ENCODE measurements at regions not wholly inside any gene's neighbourhood (a gene's known extent, or its start where the extent isn't known, plus 50 kb on each side); places are given as distances from the start of the nearest gene placed in this dataset.

DNA sequence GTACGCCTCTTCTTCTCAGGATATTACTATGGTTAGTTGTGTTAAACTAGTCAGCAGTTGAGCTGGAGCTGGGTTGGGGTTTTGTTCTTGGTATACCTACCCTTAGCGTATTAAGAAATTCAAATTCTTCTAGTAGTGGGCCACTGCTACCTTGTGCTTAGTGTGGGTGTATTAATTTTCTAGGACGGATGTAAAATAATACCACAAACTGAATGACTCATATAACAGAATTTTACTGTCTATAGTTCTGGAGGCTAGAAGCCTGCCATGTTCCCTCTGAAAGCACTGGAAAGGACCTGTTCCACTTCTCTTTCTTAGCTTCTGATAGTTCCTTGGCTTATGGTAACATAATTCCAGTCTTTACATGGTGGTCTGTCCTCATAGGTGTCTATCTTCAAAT is 1274.7 kb downstream of the ADGRL3 start:
- TF ChIP-seq, protein P1, sequence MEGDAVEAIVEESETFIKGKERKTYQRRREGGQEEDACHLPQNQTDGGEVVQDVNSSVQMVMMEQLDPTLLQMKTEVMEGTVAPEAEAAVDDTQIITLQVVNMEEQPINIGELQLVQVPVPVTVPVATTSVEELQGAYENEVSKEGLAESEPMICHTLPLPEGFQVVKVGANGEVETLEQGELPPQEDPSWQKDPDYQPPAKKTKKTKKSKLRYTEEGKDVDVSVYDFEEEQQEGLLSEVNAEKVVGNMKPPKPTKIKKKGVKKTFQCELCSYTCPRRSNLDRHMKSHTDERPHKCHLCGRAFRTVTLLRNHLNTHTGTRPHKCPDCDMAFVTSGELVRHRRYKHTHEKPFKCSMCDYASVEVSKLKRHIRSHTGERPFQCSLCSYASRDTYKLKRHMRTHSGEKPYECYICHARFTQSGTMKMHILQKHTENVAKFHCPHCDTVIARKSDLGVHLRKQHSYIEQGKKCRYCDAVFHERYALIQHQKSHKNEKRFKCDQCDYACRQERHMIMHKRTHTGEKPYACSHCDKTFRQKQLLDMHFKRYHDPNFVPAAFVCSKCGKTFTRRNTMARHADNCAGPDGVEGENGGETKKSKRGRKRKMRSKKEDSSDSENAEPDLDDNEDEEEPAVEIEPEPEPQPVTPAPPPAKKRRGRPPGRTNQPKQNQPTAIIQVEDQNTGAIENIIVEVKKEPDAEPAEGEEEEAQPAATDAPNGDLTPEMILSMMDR (IDR thresholded peaks at IDR 0.05): no peak
- TF ChIP-seq POLR2A (IDR thresholded peaks at IDR 0.05): no peak

Data from prostate gland (tissue), 2 donors.